Prostate gland (tissue), 2 donors: ENCODE measurements at regions not wholly inside any gene's neighbourhood (a gene's known extent, or its start where the extent isn't known, plus 50 kb on each side); places are given as distances from the start of the nearest gene placed in this dataset.

Experiments
- DNase-seq: peaks from one replicate; pipeline ENCODE4 v3.0.0-alpha.2; 2019; ENCODE audit warnings: low spot score
- H3K27ac ChIP-seq, 2 donors: fragments of 200-600 bp; sonication (generic); 2 replicates each; pipeline ENCODE4 v1.5.1; 2017 to 2019
- H3K27me3 ChIP-seq: fragments of 200-600 bp; sonication (generic); replicated peaks from 2 replicates; pipeline ENCODE4 v1.5.1; 2019; ENCODE audit not compliant: insufficient read depth
- H3K36me3 ChIP-seq, 2 donors: fragments of 200-600 bp; sonication (generic); 1 replicate in 1 of 2; 2 replicates in 1 of 2; pipeline versions ENCODE4 v1.5.1 to v1.8.1; 2017 to 2019
- H3K4me1 ChIP-seq: fragments of 200-600 bp; sonication (generic); replicated peaks from 2 replicates; pipeline ENCODE4 v1.5.1; 2019
- H3K4me3 ChIP-seq, 2 donors: fragments of 200-600 bp; sonication (generic); 2 replicates each; pipeline ENCODE4 v1.5.1; 2017 to 2019
- H3K9me3 ChIP-seq: fragments of 200-600 bp; sonication (generic); 2 replicates; pipeline ENCODE4 v1.5.1; 2017
- POLR2A ChIP-seq: fragments of 450-650 bp; IDR thresholded peaks from one replicate; pipeline ENCODE4 v1.6.1; 2016; ENCODE audit warnings: antibody characterized with exemption, mild to moderate bottlenecking
- POLR2AphosphoS5 ChIP-seq: sonication (generic); formaldehyde crosslinking; IDR thresholded peaks from one replicate; pipeline ENCODE4 v1.6.1; 2017; ENCODE audit warnings: antibody characterized with exemption
- WGBS: methylation state at CpG from one replicate; pipeline ENCODE4 v1.1.5; 2018; 5-methylcytosine and 5-hydroxymethylcytosine counted together
- intact Hi-C: fragments of 100-400 bp; cut with DNase I; formaldehyde crosslinking; loops from one replicate; pipeline ENCODE4 v1.14.2; 2022
- TF ChIP-seq, protein P1 (sequence below), 4 experiments: fragments of 200-600 bp in 2 of 4; fragments of 450-650 bp in 2 of 4; sonication (generic) in 2 of 4; IDR thresholded peaks; 1 replicate in 3 of 4; 2 replicates in 1 of 4; pipeline ENCODE4 v1.5.1; 2016 to 2019; ENCODE audit warnings: antibody characterized with exemption in 4 of 4, mild to moderate bottlenecking in 2 of 4, moderate library complexity in 2 of 4

DNA sequence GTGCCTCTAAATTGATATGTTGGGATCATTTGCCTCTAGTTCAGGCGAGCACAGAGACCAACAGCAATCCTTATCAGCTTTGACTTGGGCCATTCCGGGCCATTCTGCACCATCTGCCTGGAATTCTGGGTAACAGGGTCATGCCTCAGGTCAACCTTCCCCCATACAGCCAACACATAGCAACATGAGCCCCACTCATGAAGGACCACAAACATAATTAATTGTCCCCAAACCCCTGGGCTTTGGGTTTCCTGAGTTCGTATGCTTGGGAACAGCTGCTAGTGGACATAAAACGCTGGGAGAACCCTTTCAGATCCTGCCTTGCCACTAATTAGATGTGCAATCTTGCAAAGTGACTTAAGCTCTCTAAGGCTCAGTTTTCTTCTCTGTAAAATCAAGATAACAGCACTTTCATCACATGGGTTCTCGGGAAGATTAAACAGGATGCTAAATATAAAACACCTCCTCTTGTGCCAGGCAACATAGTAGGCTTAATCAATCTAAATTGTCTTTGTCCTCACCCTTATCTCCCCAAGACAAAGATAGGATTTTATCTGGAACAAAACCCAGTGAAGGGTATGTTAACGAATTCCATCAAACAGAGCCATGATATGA lies 426.5 kb downstream of the CD83 start:
- Histone ChIP-seq H3K4me1 (no peaks in the 10 kb centered on the region), H3K4me3 (no peak overlapping the region), H3K9me3 (no peaks in the 10 kb centered on the region), H3K27ac (no peak overlapping the region), H3K27me3 (no peaks in the 10 kb centered on the region), H3K36me3 (no peaks in the 10 kb centered on the region)
- 81% methylated on average over 6 of the region's 6 CpGs for WGBS
- intact Hi-C loops = no loop called here
- no peak for DNase-seq
- TF ChIP-seq POLR2A (no peak), POLR2AphosphoS5 (no peak)
- TF ChIP-seq, protein P1, sequence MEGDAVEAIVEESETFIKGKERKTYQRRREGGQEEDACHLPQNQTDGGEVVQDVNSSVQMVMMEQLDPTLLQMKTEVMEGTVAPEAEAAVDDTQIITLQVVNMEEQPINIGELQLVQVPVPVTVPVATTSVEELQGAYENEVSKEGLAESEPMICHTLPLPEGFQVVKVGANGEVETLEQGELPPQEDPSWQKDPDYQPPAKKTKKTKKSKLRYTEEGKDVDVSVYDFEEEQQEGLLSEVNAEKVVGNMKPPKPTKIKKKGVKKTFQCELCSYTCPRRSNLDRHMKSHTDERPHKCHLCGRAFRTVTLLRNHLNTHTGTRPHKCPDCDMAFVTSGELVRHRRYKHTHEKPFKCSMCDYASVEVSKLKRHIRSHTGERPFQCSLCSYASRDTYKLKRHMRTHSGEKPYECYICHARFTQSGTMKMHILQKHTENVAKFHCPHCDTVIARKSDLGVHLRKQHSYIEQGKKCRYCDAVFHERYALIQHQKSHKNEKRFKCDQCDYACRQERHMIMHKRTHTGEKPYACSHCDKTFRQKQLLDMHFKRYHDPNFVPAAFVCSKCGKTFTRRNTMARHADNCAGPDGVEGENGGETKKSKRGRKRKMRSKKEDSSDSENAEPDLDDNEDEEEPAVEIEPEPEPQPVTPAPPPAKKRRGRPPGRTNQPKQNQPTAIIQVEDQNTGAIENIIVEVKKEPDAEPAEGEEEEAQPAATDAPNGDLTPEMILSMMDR (IDR thresholded peaks at IDR 0.05) = no peak

DNA sequence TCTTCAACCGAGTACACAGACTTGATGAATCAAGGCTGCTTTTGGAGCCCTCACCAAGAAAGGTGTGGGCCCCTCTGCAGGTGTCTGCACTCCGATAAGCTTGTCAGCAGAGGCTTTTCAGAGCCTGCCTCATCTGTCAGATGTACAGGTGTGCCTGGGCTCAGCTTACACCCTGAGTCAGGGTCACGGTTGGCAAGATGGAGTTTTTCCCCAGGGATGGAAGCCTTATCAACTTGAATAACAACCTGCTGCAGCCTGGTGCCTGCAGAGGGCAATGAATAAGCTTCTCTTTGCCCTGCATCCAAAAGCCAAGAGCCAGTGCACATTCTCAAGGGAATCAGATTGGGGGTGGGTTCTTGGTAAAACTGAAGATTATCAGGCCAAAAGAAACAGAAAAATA lies 427.1 kb downstream of the CD83 start:
- Histone ChIP-seq H3K4me3 (no peak overlapping the region), H3K36me3 (no peaks in the 10 kb centered on the region), H3K9me3 (no peaks in the 10 kb centered on the region), H3K27ac (no peak overlapping the region), H3K27me3 (no peaks in the 10 kb centered on the region), H3K4me1 (no peaks in the 10 kb centered on the region)
- intact Hi-C loops = no loop called here
- TF ChIP-seq POLR2AphosphoS5 (no peak), POLR2A (no peak)
- TF ChIP-seq, protein P1 (IDR thresholded peaks at IDR 0.05) = no peak
- WGBS = 90% methylated on average over 3 of the region's 3 CpGs
- DNase-seq = no peak

DNA sequence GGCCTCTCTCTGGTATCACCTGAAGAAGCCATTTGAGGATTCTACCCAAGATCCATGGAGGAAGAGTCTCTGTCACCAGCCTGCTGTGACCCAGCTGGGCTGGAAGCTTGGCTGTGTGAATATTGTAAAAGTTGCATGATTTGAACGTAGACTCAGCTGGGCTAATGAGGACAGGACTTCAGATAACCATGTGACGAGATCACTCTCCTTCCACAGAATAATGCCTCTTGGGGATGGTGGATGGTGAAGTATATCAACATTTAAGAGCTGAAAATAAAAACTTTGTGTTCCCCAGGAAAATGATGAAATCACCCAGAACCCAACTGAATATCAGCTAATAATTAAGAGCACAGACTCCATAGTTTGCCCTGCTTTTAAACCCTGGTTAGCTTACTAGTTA lies 427.9 kb downstream of the CD83 start:
- H3K36me3 ChIP-seq = no peaks in the 10 kb centered on the region
- intact Hi-C loops = no loop called here
- H3K9me3 ChIP-seq = no peaks in the 10 kb centered on the region
- no peak overlapping the region for H3K27ac ChIP-seq
- 86% methylated on average over 2 of the region's 2 CpGs for WGBS
- H3K4me1 ChIP-seq = no peaks in the 10 kb centered on the region
- TF ChIP-seq POLR2AphosphoS5 (no peak), POLR2A (no peak)
- TF ChIP-seq, protein P1 (IDR thresholded peaks at IDR 0.05) = no peak
- DNase-seq = no peak
- H3K4me3 ChIP-seq = no peak overlapping the region
- no peaks in the 10 kb centered on the region for H3K27me3 ChIP-seq

DNA sequence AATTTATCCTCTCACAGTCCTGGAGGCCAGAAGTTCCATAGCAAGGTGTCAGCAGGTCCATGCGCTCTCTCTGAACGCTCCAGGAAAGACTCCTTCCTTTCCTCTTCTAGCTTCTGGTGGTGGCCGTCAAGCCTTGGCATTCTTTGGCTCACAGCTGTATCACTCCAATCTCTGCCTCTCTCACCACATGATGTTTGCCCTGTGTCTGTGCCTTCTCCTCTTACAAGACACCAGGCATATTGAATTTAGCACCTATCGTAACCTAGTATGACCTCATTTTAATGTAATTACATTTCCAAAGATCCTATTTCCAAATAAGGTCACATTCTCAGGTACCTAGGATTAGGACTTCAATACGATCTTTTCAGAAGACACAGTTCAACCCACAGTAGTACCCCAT lies 428.5 kb downstream of the CD83 start:
- TF ChIP-seq POLR2A = no peak
- no peak for TF ChIP-seq POLR2AphosphoS5
- TF ChIP-seq, protein P1 (IDR thresholded peaks at IDR 0.05) = no peak
- Histone ChIP-seq H3K27ac (no peak overlapping the region), H3K4me1 (no peaks in the 10 kb centered on the region), H3K36me3 (no peaks in the 10 kb centered on the region), H3K27me3 (no peaks in the 10 kb centered on the region), H3K9me3 (no peaks in the 10 kb centered on the region), H3K4me3 (no peak overlapping the region)
- 95% methylated on average over 5 of the region's 5 CpGs for WGBS
- DNase-seq = no peak
- intact Hi-C loops = no loop called here

DNA sequence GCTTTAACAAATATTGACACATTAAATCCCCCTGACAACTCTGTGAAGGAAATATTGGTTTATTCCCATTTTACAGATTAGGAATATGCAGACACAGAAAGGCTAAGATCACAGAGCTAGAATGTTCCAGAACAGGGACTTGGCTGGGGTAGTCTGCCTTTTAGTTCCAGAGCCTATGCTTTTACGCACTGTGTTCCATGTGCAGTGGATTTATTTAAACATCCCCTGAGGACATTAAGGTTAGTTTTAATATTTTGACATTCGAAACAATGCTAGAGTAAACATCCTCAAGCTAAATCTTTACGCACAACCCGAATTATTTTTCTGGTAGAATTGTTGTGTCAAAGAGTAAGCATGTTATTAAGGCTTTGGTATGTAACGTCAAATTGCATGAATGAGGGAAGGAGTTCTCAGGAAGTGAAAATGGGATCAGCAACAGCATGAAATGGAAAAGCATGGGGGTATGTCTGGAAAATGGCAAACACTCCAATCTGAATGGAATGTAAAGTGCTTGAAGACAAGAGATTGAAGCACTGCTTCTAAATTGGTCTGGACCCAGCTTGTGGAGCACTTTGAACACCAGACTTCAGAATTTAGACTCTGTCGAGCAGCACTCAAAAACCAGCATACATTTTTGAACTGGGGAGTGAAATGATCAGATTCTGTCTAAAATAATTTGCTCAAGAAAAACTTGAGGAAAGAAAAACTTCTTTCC lies 429.9 kb downstream of the CD83 start:
- H3K4me1 ChIP-seq = no peaks in the 10 kb centered on the region
- no peak overlapping the region for H3K27ac ChIP-seq
- intact Hi-C loops = no loop called here
- no peaks in the 10 kb centered on the region for H3K27me3 ChIP-seq
- H3K9me3 ChIP-seq = no peaks in the 10 kb centered on the region
- no peaks in the 10 kb centered on the region for H3K36me3 ChIP-seq
- H3K4me3 ChIP-seq = no peak overlapping the region
- 69% methylated on average over 6 of the region's 6 CpGs for WGBS
- TF ChIP-seq POLR2AphosphoS5 (no peak), POLR2A (no peak)
- TF ChIP-seq, protein P1 (IDR thresholded peaks at IDR 0.05) = no peak
- no peak for DNase-seq
